ENCODE measurements at regions not wholly inside any gene's neighbourhood (a gene's known extent, or its start where the extent isn't known, plus 50 kb on each side); places are given as distances from the start of the nearest gene placed in this dataset.

DNA sequence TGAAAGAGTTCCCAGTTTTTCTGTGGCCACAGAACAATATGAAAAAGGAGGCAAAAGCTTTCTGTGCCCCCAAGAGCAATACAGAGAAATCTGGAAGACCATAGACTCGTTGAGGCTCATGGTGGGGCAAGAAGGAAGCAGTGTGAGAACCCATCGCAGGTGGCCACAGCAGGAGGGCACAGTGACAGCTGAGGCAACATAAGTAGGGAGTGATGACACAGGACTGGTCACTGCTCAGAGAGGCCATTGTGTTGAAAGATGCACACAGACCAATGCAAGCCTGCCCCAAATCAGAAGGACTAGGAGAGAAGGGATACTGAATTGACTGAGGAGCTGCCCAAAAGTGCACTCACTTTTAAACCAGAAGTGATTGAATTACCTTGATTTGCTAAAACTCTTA lies 483.6 kb downstream of the EPHA4 start:
- TF ChIP-seq, protein P1, sequence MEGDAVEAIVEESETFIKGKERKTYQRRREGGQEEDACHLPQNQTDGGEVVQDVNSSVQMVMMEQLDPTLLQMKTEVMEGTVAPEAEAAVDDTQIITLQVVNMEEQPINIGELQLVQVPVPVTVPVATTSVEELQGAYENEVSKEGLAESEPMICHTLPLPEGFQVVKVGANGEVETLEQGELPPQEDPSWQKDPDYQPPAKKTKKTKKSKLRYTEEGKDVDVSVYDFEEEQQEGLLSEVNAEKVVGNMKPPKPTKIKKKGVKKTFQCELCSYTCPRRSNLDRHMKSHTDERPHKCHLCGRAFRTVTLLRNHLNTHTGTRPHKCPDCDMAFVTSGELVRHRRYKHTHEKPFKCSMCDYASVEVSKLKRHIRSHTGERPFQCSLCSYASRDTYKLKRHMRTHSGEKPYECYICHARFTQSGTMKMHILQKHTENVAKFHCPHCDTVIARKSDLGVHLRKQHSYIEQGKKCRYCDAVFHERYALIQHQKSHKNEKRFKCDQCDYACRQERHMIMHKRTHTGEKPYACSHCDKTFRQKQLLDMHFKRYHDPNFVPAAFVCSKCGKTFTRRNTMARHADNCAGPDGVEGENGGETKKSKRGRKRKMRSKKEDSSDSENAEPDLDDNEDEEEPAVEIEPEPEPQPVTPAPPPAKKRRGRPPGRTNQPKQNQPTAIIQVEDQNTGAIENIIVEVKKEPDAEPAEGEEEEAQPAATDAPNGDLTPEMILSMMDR (IDR thresholded peaks at IDR 0.05; ENCODE audit: borderline replicate concordance): no peak
- Histone ChIP-seq H3K9me3 (replicated peaks) (peaks cover 3% of the 10 kb centered on the region), H3K4me1 (no peaks in the 10 kb centered on the region), H3K4me3 (no peak overlapping the region), H3K27ac (replicated peaks) (no peak overlapping the region), H3K36me3 (no peaks in the 10 kb centered on the region), H3K27me3 (ENCODE audit: low read depth) (no peaks in the 10 kb centered on the region)
- no peak for DNase-seq
- intact Hi-C loops (cut with micrococcal nuclease): no loop called here

DNA sequence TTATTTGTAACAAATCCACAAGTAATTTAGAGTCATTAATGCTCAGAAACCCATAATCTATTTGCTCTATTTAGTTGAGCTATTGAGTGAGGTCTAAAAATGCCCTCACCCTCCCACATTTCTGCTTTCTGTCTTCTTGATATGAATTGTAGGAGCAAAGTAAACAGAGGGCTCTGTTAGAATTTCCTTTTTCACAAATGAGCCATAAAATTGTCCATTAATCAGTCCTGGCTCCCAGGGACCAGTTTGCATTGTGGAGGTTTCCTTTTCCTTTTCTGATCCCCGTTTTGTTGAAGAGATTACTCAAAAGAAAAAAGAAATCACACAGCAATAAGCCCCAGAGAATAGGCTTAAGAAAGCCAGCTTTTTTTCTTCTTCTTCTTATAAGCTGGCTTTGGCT lies 476.7 kb downstream of the EPHA4 start:
- intact Hi-C loops (cut with micrococcal nuclease): no loop called here

DNA sequence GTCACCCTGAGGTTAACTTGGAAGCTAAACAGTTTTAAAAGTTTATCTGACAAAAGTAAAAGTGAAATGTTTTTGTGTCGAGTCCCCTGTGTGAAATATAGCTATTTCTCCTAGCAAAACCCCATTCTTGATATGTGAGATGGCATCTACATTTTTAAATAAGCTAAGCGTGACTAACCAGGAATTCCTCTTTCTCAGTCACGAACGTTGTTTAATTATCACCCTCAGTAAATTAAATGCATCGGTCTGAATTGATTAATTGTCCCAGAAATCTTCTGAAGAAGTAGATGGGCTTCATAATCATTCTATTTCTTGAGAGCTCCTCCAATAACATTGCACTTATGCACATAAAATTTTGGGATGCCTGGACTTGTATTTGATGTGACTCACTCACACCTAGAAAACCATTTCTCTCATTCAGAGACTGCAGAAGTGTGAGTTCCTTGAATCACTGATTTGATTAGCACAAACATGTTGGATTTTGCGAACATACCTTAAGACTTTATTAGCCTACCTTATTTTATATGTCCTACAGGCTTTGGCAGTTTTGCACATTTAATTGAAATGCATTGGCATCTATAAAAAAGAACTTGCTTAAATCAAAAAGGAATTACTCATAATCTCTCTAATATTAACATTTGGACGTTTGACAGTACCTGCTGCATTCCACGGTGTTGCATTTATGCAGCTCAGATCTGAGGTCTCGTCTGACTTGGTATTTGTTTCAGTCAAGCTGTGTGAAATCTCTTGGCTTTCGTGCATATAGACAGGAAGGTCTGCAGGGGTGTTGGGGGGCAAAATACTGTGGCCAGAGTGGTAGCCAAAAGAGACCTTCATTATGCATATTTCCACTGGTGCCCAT lies 475.2 kb downstream of the EPHA4 start:
- Histone ChIP-seq H3K36me3 (no peaks in the 10 kb centered on the region), H3K27ac (replicated peaks) (no peak overlapping the region), H3K9me3 (replicated peaks) (no peaks in the 10 kb centered on the region), H3K4me1 (no peaks in the 10 kb centered on the region), H3K4me3 (no peak overlapping the region), H3K27me3 (ENCODE audit: low read depth) (no peaks in the 10 kb centered on the region)
- intact Hi-C loops (cut with micrococcal nuclease): no loop called here
- no peak for DNase-seq
- TF ChIP-seq, protein P1 (IDR thresholded peaks at IDR 0.05; ENCODE audit: borderline replicate concordance): no peak

More for the DNA sequence above, 476.7 kb downstream of the EPHA4 start:
- Histone ChIP-seq H3K9me3 (replicated peaks) (peaks cover 3% of the 10 kb centered on the region), H3K36me3 (no peaks in the 10 kb centered on the region), H3K27ac (replicated peaks) (no peak overlapping the region), H3K4me1 (no peaks in the 10 kb centered on the region), H3K4me3 (no peak overlapping the region), H3K27me3 (ENCODE audit: low read depth) (no peaks in the 10 kb centered on the region)
- TF ChIP-seq, protein P1 (IDR thresholded peaks at IDR 0.05; ENCODE audit: borderline replicate concordance): no peak
- DNase-seq: no peak

DNA sequence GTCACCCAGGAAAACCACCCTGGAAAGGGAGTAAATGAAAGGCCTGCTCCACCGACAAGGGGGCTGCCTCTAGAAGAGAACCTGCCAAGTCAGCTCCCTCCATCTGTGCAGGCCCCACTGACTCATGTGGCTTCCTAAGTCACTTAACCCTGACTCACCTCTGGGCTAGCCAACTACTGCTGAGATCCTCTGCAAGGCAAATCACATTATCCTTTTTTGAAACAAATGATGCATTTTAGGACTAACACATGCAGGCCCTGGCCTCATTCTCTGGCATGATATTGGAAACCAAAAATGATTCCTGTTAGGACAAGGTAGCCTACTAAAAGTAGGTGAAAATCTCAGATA lies 474.6 kb downstream of the EPHA4 start:
- H3K27me3 ChIP-seq (ENCODE audit: low read depth): no peaks in the 10 kb centered on the region
- intact Hi-C loops (cut with micrococcal nuclease): no loop called here
- no peaks in the 10 kb centered on the region for H3K36me3 ChIP-seq
- no peaks in the 10 kb centered on the region for H3K9me3 ChIP-seq (replicated peaks)
- no peak overlapping the region for H3K4me3 ChIP-seq
- no peaks in the 10 kb centered on the region for H3K4me1 ChIP-seq
- TF ChIP-seq, protein P1 (IDR thresholded peaks at IDR 0.05; ENCODE audit: borderline replicate concordance): no peak
- no peak overlapping the region for H3K27ac ChIP-seq (replicated peaks)
- no peak for DNase-seq

DNA sequence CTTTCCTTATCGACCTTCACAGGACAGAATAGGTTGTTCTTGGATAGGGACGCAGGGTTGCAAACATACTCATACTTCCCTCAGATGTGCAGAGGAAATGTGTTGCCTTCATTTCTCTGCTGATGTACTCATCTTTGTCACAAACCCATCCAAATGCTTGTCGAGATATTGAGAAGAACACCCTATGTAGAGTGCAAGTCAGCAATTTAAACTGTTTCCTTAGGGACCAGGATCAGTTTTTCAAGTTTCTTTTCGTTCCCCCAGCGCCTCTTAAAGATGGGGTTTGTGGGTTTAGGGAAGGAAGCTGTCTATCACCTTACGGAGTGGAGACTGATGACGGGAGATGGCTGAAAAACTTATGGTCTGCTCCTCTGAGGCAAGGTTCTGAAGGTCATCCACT lies 474.2 kb downstream of the EPHA4 start:
- intact Hi-C loops (cut with micrococcal nuclease): no loop called here
- TF ChIP-seq, protein P1 (IDR thresholded peaks at IDR 0.05; ENCODE audit: borderline replicate concordance): no peak
- Histone ChIP-seq H3K36me3 (no peaks in the 10 kb centered on the region), H3K27me3 (ENCODE audit: low read depth) (no peaks in the 10 kb centered on the region), H3K27ac (replicated peaks) (no peak overlapping the region), H3K4me3 (no peak overlapping the region), H3K4me1 (peaks cover 2% of the 10 kb centered on the region), H3K9me3 (replicated peaks) (no peaks in the 10 kb centered on the region)
- DNase-seq: no peak
